Retinal pigment epithelial cell (primary cell): ENCODE measurements at regions not wholly inside any gene's neighbourhood (a gene's known extent, or its start where the extent isn't known, plus 50 kb on each side); places are given as distances from the start of the nearest gene placed in this dataset.

Experiments used
- DNase-seq: peaks from one replicate; pipeline ENCODE4 v3.0.0-alpha.2; 2010; ENCODE audit warnings: low read depth
- H3K4me3 ChIP-seq: 2 replicates; pipeline ENCODE4 v1.5.1; 2011; ENCODE audit warnings: mild to moderate bottlenecking, low read length, control low read depth, moderate library complexity
- TF ChIP-seq, protein P1 (sequence below): conservative IDR thresholded peaks from 2 replicates; pipeline ENCODE4 v1.5.1; 2011; ENCODE audit warnings: low read depth, low read length, control low read depth, inconsistent platforms

DNA sequence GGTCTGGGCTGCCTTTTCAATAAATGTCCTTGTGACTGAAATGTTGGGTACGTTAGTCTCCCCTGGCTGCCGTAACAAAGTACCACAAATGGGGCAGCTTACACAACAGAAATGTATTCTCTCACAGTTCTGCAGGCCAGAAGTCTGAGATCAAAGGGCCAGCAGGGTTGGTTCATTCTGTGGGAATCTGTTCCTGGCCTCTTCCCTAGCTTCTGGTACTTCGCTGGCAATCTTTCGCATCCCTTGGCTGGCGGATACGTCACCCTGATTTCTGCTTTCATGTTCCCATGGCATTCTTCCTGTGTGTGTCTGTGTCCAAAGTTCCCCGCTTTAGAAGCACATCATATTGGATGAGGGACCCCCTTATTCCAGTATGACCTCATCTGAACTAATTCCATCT lies 95.8 kb upstream of the NCOR2 start:
- H3K4me3 ChIP-seq: no peak overlapping the region
- DNase-seq: no peak
- TF ChIP-seq, protein P1, sequence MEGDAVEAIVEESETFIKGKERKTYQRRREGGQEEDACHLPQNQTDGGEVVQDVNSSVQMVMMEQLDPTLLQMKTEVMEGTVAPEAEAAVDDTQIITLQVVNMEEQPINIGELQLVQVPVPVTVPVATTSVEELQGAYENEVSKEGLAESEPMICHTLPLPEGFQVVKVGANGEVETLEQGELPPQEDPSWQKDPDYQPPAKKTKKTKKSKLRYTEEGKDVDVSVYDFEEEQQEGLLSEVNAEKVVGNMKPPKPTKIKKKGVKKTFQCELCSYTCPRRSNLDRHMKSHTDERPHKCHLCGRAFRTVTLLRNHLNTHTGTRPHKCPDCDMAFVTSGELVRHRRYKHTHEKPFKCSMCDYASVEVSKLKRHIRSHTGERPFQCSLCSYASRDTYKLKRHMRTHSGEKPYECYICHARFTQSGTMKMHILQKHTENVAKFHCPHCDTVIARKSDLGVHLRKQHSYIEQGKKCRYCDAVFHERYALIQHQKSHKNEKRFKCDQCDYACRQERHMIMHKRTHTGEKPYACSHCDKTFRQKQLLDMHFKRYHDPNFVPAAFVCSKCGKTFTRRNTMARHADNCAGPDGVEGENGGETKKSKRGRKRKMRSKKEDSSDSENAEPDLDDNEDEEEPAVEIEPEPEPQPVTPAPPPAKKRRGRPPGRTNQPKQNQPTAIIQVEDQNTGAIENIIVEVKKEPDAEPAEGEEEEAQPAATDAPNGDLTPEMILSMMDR: no peak

DNA sequence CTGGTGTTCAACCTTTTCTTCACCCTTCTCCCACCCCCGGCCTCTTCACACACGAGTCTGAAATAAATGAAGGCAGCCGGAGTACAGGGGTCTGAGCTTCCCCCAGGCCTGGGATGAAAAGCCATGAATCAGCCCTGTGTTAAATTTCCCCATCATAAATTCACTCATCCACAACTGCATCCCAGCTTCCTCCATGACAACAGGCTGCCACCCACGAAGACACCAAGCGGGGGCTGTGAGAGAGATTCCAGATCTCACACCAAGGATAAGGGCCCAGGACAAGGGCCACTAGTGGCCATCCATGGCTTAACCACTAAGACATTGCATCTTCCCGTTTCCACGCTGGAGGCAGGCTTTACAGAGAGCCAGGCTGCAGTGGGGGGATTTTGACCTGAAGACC lies 93.9 kb upstream of the NCOR2 start:
- TF ChIP-seq, protein P1: no peak
- H3K4me3 ChIP-seq: no peak overlapping the region
- DNase-seq: no peak

DNA sequence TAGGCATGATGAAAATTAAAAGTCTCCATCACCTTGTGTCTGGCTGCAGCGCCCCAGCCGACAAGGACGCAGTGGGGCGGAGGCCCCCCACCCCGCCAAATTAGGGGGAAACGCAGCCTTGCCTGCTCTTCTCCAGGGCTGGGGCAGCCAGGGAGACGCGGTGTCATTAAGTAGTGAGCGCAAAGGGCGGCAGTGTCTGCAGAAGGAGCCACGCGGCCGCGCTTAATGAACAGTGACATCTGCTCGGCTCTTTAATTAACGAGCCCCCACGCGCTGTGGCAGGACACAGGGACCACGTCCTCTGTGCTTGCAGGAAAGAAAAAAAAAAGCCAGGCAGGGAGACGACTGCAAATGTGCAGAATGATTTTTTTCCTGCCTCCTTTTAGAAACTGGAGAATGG lies 93.4 kb upstream of the NCOR2 start:
- TF ChIP-seq, protein P1: no peak
- H3K4me3 ChIP-seq: no peak overlapping the region
- DNase-seq: no peak

DNA sequence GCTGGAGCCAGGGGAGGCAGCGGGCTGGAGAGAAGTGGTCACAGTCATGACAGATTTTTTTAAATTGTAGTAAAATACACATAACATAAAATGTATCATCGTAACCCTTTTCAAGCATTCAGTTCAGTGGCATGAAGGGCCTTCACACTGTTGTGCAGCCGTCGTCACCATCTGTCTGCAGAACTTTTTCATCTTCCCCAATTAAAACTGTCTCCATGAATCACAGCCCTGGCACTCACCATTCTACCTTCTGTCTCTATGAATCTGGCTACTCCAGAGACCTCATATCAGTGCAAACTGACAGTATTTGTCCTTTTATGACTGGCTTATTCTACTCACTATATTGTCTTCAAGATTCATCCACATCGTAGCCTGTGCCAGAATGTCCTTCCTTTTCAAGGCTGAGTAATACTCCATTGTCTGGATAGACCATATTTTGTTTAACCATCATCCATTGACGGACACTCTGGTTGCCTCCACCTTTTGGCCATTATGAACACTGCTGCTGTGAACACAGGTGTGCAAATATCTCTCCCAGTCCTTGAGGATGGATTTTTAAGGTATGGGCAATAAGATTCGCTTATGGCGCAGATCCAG lies 91.5 kb upstream of the NCOR2 start:
- DNase-seq: no peak
- H3K4me3 ChIP-seq: no peak overlapping the region
- TF ChIP-seq, protein P1: no peak

GRCh38 chr12:124658302-124658701 lies 90.9 kb upstream of the NCOR2 start:
- TF ChIP-seq, protein P1: no peak
- H3K4me3 ChIP-seq: no peak overlapping the region
- DNase-seq: no peak

- TF ChIP-seq, protein P1: no peak
- DNase-seq: no peak
- H3K4me3 ChIP-seq: no peak overlapping the region
Observed at GRCh38 chr12:124656947-124657434, 89.6 kb upstream of the NCOR2 start.

- H3K4me3 ChIP-seq: no peak overlapping the region
- TF ChIP-seq, protein P1: peak; percentile 18
- no peak for DNase-seq
Observed at GRCh38 chr12:124655698-124656516, 88.5 kb upstream of the NCOR2 start.
